NOMO-1 treated with DMSO at 0.1 percent for 48 hours (cell line): ENCODE measurements at regions not wholly inside any gene's neighbourhood (a gene's known extent, or its start where the extent isn't known, plus 50 kb on each side); places are given as distances from the start of the nearest gene placed in this dataset.
"Not testable (repeated sequence)": the region's sequence is repeated elsewhere in the genome, so short reads cannot be mapped to it uniquely, and the experiment has no call there.

Source experiments
- DNase-seq: peaks from one replicate; lab custom pipeline; 2025; ENCODE audit not compliant: unreplicated experiment; lab: John Stamatoyannopoulos, UW

DNA sequence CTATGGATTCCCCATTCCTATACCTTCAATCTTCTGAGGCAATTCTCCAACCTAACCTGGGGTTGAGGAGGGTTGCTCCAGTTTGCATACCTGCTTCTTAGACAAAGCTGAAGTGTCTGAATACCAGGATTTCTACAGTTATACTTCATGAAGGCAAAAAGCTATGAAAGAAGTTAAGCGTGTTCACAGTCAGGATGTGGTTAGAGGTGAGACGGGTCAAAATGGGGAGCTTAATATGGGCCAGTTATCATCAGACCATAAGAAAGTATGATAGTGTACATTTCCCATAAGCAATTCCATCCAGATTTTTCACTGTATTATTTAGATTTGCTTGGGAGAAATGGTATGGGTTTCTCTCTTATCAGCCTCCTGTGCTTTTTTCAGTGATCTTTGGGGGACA is 156.9 kb upstream of the FER start:
- no peak for DNase-seq

DNA sequence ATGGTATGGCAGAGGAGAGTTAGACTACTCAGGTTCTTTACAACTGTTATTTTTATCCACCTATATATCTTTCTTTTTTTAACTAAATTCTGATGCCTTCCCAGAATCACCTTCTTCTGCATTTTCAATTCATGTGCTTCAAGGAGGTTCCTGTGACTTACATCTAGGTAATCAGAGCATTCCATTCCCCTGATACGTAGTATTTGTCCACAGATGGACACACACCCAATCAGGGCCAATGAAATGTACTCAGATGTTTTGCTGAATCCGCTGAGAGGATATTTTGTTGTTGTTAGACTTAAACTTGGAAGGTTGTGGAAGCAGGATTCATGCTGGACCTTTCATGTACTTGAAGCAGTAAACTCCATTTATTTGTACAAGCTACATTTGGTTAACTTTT is 159.4 kb upstream of the FER start:
- no peak for DNase-seq

DNA sequence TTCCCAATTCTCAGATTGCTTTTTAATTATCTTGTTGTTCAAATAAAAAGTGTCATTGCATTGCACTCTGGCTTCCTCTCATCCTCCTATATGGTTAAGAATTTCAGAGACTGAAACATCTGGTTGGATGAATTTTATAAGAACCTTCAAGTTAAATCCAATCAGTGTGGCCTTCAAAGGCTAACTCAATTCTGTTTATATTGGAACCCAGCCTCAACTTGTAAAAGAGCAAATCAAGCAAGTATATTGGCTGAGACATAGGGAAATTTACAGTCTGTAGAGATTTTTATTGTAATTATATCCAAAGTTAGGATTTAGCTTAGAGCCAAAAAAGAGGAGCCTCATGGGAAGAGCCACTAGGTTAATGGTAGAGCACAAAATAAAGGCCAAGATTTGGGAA is 159.9 kb upstream of the FER start:
- no peak for DNase-seq

DNA sequence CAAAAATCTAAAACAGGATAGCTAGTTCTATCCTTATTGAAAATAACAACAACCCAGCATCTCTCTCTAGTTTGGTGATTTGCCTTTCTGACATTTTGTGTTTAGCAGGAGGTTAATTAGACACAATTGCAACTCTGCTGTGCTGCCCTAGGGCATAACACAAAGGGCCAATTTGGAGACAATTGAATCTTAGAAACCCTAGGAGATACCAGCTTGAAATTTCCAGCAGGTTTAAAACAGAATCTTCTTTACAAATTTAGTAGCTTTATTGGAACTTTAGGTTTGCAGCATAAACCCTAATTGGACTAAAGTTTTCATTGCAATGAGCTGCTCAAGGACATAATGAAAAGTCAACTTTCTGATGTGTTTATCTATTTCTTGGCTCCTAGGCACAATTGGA is 166.7 kb upstream of the FER start:
- no peak for DNase-seq

DNA sequence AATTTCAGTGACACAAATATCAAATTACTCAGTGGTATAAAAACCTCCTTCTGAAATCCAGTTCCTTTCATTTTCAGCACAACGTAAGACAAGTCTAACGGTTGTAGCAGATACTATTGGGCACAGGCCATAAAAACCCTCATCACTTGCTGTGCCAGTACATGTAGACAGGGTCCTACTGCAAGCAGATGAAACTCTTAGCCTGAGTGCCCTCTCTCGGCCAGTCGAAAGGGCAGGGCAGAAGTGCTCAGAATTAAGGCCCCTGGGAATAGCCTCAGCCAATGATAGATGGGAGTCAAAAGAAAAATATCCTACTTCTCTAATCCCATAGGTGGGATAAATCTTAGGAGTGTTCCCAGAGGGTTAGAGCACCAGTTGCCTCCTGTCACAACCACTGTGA is 168.5 kb upstream of the FER start:
- DNase-seq: no peak

DNA sequence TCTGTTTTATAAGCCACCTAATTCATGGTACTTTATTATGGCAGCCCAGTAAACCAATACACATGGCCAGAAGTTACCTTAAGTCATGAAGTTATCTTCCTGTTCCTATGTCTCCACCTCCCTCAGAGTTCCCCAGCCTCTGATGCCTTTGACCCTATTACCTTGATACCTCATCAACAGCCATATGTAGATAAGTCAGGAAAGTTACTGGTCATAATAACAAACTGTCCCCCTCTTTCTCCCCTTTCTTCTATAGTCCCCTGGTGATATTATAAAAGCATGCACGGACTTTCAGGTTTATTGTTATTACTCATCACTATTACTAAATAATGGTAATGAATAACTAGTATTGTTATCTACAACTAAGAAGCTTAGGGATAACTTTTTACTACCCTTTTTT is 168.9 kb upstream of the FER start:
- no peak for DNase-seq

DNA sequence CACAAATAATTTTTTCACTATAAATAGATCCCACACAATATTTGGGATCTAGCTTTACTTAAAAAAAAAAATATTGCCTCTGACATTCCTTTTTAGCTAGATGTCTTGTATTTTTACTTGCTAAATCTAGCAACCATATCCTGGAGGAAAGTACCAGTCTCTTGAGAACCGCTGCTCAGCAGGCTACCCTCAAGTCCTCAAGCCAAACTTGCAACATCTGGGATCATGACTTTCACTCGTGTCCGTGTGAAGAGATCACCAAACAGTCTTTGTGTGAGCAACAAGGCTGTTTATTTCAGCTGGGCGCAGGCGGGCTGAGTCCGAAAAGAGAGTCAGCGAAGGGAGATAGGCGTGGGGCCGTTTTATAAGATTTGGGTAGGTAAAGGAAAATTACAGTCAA is 180.3 kb upstream of the FER start:
- DNase-seq: no peak

DNA sequence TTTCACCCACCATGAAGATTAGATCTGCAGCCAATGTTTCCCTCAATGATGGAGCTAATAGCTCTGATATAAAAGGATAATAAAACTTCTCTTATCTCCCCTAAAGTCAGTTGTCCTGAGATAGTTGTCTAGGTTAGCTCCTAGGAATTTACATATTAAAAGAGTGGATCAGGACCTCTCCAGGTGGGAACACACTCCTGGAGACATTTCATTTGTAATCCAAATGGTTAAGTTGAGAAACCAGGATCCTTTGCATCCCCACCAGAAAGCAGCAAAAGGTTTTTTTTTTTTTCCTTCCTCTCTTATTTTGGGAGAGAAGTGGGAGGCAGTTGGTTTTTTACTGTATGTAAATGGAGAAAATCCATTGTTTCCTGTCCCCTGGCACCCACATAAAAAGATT is 182.5 kb upstream of the FBXL17 start:
- no peak for DNase-seq

DNA sequence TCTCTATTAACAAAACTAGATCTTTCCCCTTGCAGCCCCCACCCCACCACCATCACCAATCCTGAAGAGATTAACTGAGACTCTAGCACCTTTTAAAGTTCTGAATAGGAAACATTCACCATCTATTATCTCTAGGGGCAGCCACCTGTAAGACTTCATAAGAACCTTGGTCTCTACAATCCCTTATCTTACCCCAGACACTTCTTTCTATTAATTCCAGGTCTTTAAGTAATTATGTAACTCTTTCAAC is 180.2 kb upstream of the FBXL17 start:
- DNase-seq: no peak

DNA sequence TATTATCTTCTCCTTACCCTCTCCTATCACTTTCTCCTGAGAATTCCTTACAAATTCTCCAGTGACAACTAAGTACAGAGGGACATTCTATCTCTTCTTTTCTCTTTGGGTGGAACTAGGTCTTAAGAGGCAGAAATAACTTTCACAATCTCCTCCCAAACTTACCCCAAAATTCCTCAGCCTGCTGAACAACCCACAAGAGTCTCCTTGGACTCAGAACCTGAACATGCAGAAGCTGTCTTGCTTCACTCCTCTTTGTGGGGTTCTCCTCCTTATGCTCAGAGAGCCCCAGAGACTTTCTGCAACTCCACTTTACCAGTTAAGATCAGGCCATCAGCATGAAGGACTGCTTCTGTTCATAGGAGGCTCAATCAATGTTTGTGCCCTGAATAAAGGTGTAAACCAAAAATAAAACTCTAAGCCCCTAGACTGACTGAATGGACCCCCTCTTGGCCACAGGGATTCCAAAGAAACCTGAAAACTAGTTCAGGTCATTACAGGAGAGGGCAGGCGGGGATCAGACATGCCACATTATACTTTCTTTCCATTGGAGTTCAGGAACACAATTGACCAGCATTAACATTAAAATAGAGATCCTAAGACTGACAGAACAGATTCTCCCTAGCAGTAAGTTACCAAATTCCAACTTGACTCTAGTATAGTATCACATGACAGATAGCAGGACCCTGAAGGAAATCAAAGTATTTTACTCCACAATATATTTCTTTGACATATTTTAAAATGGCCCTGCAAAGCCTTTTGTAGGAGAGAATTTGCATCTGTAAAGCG is 179.7 kb upstream of the FBXL17 start:
- no peak for DNase-seq

DNA sequence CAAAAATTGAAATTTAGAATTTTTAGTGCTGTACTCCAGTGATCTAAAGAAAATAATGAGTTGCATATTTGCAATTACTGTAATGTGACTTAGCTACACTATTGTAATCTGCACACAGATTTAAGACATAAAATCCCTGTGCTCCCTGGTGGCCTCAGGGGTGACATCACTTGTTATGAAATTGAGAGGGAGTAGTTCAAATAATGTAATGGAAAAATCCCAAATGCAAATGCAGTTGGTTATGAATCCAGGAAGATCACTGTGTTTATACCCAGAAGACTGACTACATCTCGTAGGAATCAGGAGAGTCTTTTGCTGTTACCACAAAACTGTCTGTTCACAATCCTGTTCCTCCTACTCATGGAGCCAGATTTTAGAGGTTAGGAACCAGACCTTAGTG is 178.7 kb upstream of the FBXL17 start:
- DNase-seq: no peak

DNA sequence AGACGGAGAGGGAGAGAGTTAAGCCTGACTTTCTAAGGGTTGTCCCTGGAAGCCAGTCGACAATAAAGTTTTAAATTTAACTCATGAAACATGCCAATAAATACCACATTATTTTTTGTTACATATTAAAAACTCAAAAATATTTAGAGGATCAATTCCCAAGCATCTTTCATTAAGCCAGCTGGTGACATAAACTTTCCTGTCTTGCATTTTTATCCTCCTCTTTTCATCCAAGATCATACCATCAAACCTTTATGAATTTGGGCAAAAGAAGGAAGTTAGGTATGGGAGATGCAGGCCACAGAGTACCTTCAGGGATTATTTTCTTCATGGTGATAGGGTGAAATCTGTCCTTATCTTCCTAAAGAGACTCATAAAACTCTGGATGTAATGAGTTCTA is 178.3 kb upstream of the FBXL17 start:
- no peak for DNase-seq

DNA sequence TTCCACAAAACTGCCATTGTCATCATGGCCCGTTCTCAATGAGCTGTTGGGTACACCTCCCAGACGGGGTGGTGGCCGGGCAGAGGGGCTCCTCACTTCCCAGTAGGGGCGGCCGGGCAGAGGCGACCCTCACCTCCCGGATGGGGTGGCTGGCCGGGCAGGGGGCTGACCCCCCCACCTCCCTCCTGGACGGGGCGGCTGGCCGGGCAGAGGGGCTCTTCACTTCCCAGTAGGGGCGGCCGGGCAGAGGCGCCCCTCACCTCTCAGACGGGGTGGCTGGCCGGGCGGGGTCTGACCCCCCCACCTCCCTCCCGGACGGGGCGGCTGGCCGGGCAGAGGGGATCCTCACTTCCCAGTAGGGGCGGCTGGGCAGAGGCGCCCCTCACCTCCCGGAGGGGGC is 176.9 kb upstream of the FBXL17 start:
- DNase-seq: not testable (repeated sequence)

DNA sequence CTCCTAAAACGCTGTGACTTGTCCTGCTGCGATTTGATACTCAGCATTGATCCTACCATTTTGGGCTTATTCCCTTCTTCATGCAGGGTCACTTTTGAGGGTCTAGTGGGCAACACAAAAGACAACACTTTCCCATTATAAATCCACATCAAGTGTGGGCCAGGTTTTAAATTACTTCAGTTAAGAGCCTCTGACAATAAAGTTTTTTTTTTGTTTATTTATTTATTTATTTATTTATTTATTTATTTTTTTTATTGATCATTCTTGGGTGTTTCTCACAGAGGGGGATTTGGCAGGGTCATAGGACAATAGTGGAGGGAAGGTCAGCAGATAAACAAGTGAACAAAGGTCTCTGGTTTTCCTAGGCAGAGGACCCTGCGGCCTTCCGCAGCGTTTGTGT is 176.2 kb upstream of the FBXL17 start:
- not testable (repeated sequence) for DNase-seq

DNA sequence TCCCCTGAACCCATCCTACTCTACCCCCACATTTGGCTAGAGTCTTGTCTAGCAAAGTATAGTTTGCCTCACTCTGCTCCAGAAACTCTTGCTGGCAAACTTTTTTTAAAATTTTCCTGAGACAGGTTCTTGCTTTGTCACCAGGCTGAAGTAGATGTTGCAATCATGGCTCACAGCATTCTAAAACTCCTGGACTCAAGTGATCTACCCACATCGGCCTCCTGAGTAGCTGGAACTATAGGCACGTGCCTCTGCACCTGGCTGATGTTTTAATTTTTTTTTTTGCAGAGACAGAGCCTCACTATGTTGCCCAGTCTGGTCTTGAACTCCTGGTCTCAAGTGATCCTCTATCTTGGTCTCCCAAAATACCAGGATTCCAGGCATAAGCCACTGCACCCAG is 175.8 kb upstream of the FBXL17 start:
- DNase-seq: no peak

DNA sequence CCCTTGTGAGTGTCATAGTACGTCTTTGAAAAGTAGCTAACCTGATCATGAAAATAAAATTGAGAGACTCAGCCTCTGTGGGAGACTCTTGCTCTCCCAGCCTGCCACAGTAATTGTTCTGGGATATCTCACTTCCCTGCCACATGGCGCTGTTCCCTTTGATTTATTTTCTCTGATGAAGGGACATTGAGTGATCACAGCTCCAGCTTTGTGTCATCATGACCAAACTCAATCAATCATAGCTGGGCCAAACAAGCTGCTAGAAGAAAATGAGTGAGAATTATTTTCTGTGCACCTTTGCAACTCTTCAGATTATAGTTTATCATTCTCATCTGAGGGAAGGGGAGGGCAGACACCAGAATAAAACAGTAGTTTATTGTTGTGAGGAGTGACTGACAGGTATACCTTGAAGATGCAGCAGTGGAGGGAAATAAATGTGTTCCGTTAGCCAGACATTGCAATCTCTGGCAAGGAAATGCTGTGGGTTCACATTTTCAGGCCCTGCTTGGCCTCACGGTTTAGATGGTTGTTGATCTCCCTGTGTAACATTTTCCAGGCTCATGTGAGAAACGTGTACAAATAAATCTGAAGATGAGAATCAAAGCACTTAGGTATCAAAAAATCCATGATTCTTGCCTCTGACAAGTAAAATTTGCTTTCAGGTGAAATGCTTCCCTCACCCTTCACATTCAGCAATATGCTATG is 174.7 kb upstream of the FBXL17 start:
- DNase-seq: no peak

DNA sequence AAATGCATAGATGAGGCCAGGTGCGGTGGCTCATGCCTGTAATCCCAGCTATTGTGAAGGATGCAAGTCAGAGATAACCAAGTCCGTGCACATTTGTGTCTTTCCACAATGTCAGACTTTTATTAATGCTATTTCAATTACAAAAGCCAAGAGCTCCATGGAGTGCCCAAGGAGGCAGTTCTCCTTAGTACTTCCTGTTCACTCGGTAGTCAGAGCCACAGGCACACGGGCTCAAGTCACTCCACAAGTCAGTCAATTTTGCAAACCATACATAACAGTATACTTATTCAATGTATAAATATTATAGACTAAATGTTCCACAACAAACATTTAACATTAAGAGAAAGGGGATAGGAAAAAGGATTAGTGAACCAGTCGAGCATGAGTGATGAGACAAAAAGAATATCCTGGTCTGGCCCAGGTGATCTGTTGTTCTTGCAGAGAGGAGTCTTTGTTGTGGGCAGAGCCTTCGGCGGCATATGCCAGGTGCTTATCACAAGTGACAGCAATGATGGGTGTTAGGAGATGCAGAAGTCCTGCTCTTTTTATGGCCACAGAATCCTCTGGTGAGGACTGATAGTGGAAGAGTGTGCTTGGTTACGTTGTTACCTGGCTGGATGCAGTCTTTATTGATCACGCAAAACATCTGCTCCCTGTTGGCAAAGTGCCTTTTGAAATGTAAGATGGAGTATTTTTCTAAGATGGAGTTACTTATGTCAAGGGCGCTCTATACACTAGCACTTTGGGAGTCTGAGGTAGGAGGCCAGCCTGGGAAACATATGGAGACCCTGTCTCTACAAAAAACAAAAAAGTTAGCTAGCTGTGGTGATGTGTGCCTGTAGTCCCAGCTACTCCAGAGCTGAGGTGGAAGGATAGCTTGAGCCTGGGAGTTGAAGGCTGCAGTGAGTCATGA is 167.0 kb upstream of the FBXL17 start:
- DNase-seq: no peak

DNA sequence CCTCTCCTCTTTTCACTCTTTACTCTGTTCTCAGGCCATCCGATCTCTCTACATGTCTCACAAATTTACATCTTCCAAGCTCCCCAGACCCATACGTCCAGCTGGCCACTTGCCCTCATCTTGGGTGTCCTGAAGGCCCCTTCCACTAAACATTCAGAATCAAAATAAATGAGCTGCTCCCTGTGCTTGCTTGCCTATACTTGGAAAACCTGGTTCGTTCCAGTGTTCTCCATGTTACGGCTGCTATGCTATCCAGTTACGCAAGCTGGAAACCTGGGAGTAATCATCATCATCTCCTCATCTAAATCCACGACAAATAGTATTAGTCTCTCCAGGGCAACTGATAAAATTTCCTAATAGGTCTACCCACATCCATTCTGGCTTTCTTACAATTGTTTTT is 165.0 kb upstream of the FBXL17 start:
- no peak for DNase-seq

DNA sequence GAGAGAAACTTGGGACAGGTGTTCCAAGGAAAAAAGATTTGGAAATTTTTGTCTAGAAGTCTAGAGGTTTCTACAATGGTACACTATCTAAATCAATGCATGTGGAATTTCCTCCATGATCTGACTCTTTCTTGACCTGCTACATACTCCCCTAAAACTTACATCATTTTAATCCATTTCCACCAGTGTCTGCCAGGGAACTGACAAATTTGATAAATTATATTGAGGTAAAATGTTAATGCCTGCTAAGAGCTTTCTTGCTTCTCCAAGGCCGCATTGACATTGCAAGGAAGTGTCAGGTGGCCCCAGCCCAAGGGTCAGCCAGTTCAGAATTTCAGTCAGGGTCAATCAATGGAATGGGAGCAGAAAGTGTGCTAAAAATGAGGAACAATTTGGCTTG is 163.4 kb upstream of the FBXL17 start:
- no peak for DNase-seq

DNA sequence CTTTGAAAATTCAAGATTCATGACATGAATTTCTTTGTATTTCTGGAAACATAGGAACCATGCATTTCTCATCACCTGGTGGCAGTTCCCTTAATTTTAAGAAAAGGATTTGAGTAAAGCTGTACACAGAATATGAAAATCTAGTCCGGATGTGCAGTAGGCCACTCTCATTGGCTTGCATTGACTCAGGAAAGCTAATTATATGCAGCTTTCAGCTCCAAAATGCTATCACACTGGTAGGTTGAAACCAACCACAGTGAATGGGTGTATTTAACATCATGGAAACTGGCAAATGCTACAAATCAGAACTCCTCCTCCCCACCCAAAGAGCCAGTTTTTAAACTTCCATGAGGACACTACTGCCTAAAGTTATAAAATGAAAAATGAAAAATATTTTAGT is 161.6 kb upstream of the FBXL17 start:
- no peak for DNase-seq

DNA sequence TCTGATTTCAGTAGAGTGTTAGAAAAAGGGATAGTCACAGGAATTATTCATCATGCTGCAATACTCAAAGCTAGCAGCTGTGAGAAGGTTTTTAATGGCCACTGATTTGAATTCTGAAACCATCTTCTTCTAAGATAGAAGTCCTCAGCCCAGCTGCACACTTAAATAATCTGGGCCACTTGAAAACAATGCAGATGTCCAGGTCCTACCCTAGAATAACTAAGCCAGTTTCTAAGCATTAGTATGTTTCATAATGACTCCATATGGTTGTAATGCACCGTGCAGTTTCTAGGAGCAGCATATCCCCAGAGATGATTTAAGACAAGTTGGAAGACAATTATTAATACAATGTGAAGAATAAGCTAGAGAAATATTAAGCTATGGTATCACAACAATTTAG is 159.9 kb upstream of the FBXL17 start:
- no peak for DNase-seq

DNA sequence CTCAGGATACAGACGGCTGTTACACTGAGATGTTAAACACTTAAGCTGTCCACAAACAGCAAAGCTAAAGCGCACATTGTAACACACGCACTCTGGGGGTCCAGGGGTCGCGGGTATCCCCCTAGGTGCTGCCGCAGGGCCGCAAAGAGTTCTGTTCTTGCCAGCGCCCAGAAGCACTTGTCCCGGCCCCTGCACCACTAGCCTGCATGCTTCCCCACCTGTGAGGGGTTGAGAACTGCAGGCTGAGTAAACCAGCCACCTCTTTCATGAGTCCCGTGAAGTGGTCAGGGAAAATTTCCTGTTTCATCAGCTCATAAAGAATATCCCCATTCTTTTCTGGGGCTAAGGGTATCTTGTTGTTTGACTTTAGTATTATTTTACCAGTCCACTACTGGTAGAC is 154.4 kb upstream of the FBXL17 start:
- no peak for DNase-seq
